Neural progenitor cell (in vitro differentiated cells): ENCODE measurements at regions not wholly inside any gene's neighbourhood (a gene's known extent, or its start where the extent isn't known, plus 50 kb on each side); places are given as distances from the start of the nearest gene placed in this dataset.
"Not testable (repeated sequence)": the region's sequence is repeated elsewhere in the genome, so short reads cannot be mapped to it uniquely, and the experiment has no call there.

Experiments
- EZH2 ChIP-seq: fragments of 200-600 bp; sonication (generic); IDR thresholded peaks from 2 replicates; pipeline ENCODE4 v1.6.1; 2017; ENCODE audit warnings: antibody characterized with exemption, mild to moderate bottlenecking, moderate library complexity
- TF ChIP-seq, protein P1 (sequence below): fragments of 200-600 bp; sonication (generic); IDR thresholded peaks from 2 replicates; pipeline ENCODE4 v1.5.1; 2017; ENCODE audit warnings: antibody characterized with exemption, mild to moderate bottlenecking

DNA sequence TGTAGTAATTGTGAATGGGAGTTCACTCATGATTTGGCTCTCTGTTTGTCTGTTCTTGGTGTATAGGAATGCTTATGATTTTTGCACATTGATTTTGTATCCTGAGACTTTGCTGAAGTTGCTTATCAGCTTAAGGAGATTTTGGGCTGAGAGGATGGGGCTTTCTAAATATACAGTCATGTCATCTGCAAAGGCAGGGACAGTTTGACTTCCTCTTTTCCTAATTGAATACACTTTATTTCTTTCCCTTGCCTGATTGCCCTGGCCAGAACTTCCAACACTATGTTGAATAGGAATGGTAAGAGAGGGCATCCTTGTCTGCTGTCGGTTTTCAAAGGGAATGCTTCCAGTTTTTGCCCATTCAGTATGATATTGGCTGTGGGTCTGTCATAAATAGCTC lies 51.9 kb upstream of the ARHGAP29 start:
- TF ChIP-seq EZH2, result not testable (repeated sequence)
- TF ChIP-seq, protein P1, sequence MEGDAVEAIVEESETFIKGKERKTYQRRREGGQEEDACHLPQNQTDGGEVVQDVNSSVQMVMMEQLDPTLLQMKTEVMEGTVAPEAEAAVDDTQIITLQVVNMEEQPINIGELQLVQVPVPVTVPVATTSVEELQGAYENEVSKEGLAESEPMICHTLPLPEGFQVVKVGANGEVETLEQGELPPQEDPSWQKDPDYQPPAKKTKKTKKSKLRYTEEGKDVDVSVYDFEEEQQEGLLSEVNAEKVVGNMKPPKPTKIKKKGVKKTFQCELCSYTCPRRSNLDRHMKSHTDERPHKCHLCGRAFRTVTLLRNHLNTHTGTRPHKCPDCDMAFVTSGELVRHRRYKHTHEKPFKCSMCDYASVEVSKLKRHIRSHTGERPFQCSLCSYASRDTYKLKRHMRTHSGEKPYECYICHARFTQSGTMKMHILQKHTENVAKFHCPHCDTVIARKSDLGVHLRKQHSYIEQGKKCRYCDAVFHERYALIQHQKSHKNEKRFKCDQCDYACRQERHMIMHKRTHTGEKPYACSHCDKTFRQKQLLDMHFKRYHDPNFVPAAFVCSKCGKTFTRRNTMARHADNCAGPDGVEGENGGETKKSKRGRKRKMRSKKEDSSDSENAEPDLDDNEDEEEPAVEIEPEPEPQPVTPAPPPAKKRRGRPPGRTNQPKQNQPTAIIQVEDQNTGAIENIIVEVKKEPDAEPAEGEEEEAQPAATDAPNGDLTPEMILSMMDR, result not testable (repeated sequence)
